GM21367 (cell line): ENCODE measurements at regions not wholly inside any gene's neighbourhood (a gene's known extent, or its start where the extent isn't known, plus 50 kb on each side); places are given as distances from the start of the nearest gene placed in this dataset.
A peak's percentile ranks its signal among the peaks of the same experiment; 100 is the strongest.

ENCODE experiments used
- ATAC-seq: cut with Tn5 transposase; IDR thresholded peaks from one replicate; pipeline ENCODE4 v1.9.1; 2021; ENCODE audit not compliant: unreplicated experiment

DNA sequence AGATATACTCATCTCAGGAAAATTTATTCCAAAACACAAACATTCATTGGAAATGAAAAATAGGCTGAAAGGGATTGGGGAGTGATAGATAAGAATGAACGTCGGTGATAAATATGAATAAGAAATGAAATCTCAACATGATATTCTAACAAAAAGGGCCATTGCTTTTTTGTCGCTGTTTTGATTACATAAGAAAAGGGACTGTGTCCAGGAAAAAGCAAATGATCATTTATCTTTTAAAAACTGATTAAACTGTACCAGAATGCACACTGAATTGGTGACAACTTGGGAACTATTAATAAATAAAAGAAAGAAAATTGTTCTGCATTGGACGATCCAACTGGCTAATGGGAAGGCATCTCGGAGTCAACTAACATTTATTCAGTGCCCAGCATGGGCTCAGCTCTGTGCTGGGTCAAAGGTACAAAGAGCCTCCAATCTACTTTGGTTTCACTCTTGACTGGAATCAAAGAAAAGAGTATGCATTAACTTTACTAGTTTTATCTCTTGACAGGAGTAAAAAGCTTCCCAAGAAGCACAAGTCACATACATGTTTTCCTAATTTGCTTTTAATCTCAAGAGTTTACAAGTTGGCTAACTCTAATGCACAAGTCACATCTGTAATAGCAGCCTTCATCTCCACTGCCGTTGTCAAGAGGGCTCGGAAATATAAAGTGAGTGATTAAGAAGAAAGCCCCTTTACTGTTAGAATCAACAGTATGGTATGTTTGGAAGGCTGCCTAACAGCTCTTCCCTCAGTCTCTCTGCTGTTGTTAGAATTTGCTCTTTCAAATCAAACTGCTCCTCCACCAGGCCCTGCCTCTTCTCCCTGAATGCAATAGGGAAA is 280.0 kb downstream of the IGSF11 start:
- no peak for ATAC-seq

- no peak for ATAC-seq
These were observed 279.3 kb downstream of the IGSF11 start for GRCh38 chr3:118755253-118755801.

DNA sequence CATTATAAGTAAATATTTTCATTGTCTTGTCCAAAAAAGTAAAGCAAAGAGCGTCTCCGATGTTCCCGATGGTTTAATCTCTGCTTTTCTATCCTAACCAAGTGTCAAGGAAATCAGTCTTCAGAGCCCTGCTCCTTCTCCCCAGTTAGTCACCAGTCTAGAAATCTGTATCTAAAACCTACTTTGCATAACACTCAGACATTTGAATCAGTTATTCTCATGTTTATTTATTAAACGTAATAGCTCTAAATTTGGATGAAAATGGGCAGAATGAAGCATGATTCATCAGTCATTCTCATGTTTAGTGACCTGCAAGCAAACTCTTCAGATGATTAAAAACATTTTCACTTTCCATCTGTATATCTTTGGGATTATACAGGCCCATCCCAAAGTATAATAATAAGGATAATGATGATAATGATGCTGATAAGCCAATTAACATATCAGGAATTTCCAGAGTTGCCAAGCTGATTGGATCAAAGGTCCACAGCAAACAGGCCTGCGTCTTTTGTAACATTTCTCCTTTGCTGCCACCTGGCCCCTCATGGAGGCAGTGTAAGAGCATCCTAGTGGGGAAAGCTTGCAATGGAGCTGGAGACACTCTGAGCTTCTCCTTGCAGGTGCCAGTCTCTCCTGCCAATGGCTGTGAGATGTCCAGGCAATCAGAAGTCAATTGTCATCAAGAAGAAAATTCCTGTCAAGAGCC is 273.9 kb downstream of the IGSF11 start:
- ATAC-seq: no peak

- no peak for ATAC-seq
These were observed 273.4 kb downstream of the IGSF11 start for GRCh38 chr3:118761291-118761606.

DNA sequence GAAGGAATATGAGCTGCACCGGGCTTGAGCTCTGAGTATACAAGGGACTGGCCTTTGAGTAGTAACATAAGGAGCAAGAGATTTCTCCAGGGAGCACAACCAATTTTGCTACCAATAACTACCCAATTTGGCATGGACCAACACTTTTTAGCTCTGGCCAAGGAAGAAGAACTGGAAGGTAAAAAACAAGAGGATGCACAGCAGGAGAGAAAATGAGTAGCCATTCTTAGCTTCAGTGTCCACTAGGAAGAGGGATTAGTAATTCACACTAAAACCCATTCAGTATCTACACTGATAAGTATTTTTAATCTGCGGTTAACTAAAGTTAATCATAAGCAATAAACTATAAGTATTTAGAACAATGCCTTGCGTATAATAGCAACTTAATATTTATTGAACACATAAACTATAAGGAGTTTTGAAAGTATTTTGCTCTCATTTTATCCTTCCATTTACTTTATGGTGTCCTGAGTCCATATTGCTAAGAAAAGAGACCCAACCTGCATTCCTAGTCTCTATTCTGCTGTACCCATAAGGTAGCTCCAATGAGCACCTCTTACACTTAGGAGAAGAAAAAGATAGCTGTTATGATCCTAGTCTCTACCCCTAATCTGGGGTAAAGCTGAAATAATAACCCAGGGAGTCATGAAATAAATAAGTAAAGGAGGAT is 268.9 kb downstream of the IGSF11 start:
- no peak for ATAC-seq

DNA sequence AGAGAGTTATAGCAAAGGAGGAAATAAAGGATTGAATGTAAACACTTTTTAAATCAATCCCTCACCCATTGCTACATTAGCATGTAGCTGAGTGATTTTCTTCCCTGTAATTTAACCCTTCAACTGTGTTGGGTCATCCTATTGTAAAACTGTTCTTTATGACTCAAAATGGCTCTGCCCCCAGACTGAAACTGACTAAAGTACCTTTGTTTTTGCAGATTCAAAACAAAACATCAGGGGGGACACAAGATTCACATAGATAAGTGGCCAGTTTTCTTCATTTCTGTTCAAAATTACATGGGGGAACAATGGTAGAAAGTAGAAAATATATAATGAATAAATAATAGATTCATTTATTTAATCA is 268.4 kb downstream of the IGSF11 start:
- no peak for ATAC-seq

GRCh38 chr3:118772036-118772435 is 262.6 kb downstream of the IGSF11 start:
- no peak for ATAC-seq

GRCh38 chr3:118772547-118773011 is 262.1 kb downstream of the IGSF11 start:
- peak; percentile 93 for ATAC-seq

GRCh38 chr3:118775021-118775420 is 259.6 kb downstream of the IGSF11 start:
- ATAC-seq: no peak

GRCh38 chr3:118778201-118778600 is 256.4 kb downstream of the IGSF11 start:
- ATAC-seq: no peak

DNA sequence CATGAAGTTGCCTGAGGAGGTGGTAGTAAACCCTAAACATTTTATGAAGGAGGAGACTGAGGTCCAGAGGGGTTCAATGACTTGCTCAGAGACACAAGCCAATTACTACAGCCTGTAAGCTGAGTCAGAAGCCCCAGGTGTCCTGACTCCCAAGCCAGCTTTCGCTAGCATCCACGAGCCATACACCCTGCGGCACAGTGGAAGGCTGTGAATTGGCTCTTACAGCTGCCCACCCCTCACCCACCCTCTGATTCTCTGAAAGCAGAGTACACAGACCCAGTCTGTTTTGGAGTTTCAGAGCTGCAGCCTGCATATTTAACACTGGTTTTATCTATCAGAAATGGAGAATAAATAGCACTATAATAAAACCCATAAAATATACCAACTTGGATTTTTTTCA is 253.4 kb downstream of the IGSF11 start:
- no peak for ATAC-seq

DNA sequence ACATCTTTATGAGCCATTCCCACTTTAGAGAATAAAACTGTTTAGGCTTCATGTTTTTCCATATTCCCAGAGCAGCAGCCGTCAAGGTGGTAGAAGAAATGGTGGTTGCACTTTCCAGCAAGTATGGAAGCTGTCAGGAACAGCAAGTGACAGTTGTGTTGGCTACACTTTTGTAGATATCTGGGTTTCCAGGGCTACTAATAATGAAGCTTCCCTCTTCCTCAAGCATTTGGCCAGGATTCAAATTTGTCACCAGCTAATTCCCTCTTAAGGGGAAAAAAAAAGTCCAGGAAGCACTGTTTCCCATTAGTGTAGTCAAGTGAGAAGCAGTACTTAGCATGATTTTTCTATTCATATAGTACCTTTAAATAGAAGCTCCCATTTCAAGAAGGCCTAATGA is 252.8 kb downstream of the IGSF11 start:
- no peak for ATAC-seq

- ATAC-seq: peak; percentile 91
These were observed 251.9 kb downstream of the IGSF11 start for GRCh38 chr3:118782755-118783202.

- ATAC-seq: no peak
These were observed 249.2 kb downstream of the IGSF11 start for GRCh38 chr3:118785415-118785814.

- ATAC-seq: no peak
These were observed 243.4 kb downstream of the IGSF11 start for GRCh38 chr3:118791246-118791645.

GRCh38 chr3:118792191-118792590 is 242.5 kb downstream of the IGSF11 start:
- ATAC-seq: no peak

DNA sequence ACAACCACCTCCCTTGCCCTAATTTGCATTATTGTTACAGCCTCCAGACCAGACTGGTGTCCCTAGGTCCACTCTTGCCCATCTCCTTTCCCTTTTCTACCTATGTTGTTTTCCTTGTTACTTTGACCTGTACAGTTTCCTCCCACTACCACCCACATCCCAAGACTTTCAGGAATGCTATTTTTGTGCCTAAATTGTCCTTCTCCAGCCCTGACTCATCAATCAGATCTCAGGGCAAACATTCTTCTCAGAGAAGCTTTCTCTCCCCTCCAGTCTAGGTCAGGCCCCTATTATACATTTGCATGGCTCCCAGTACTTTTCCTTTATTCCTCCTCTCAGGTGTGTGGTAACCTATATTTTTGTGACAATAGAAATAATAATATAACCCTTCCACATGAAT is 241.5 kb downstream of the IGSF11 start:
- no peak for ATAC-seq

DNA sequence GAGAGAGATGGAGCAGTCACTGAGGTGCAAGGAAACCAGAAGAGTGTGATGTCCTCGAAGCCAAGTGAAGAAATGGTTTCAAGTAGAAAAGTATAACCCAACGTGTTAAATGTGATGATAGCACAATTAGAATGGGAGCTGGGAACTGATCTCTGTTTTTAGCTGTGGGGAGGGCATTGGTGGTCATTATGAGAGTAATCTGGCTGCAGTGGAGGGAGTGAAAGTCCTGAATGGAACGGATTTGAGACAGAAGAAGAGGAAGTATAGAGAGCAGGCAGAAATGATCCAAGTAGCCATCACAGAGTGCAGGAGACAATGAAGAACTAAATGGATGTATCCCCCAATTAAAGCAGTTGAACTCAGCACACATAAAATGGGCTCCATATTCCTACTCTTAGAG is 235.3 kb downstream of the IGSF11 start:
- no peak for ATAC-seq

DNA sequence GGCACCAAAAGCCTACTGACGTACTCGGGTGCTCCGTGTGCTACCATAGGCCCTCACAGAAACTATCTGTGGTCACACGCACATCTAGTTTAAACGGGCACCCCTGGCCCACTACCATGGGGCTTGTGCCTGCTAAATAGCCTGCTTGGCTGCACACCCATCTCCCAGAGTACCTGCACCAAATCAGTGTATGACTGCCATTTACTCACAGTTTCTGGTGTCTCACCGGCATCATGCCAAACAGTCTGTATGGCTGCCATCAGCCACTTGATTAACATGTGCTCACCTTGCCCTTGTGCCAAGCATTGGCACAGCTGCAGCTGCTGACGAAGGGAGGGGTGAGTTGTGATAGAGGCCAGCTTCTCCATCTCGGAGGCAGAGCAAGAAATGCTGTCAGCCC is 232.7 kb downstream of the IGSF11 start:
- no peak for ATAC-seq

DNA sequence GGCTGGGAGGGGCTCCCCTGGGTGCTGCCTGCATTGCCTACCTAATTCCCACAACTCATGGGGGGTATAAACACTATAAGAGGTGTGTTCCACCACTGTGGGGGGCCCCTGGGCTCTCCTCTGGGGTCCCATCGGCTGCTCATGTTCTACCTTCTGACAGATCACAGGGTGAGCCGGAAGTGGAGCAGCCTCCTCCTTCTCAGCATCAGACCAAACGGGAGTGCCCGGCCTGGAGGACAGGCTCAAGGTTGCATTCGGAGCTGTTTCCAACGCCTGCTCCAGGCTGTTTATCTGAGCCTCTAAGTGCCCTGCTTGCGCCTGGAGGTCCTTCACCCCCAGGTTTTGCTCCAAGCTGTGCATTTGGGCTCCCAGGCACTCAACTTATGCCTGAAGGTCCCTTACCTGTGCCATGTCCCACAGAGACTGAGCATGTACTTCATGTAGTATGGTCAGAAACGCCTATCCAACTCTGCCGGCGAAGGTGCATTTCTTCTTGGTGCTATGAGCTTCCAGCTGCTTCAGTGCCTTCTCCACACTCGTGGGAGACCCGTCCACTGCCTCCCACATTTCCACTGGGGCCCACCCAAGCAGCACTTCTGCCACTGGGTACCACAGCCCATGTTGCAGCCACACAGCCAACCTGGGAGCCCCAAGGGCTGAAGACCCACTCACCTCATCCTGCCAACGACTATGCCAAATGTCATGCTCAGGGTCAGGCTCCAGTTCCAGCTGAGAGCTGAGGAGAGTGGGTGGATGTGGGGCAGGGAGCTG is 232.1 kb downstream of the IGSF11 start:
- ATAC-seq: no peak

DNA sequence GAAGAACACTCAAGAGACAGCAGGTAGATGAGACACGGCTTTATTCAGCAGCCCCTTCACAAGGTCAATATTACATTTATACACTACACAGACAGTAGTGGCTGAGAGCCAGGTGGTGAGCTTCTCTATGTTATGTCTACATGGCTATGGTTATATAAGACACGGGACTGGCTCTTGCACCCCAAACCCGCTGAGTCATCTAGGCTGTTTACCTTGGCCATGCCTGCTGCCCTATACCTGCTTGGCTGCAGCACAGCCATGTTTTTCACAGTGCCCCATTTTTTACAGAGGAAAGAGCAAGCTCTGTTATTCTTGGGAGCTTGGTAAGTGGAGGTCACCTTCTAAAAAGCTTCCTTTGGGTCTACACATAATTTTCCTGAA is 231.6 kb downstream of the IGSF11 start:
- no peak for ATAC-seq
